Middle frontal gyrus (tissue), 1 donor: ENCODE measurements at regions not wholly inside any gene's neighbourhood (a gene's known extent, or its start where the extent isn't known, plus 50 kb on each side); places are given as distances from the start of the nearest gene placed in this dataset.

Experiments used
- DNase-seq: peaks from one replicate; pipeline ENCODE4 v3.0.0-alpha.2; 2015; ENCODE audit warnings: low spot score; ENCODE audit errors: extremely low spot score

GRCh38 chr7:106196460-106197021 lies 84.4 kb upstream of the SYPL1 start:
- DNase-seq: no peak

DNA sequence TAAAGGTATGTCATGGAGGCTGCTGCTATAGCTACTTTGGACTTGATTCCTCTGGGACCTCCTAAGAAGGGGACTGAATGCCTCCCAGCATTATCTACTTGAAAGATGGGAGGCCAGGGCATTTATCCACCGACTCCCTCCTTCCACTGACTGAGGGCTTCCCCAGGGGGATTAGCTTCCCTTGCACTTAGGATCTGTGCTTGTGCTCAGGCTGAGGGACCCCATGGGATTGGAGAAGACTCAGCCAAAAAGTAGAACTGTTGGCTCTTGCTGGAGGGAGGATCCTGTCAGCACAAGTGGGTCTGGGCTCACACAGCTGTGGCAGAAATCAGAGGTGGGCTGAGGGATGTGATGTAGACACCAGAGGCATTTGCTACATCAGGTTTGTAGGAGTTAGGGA lies 81.5 kb upstream of the SYPL1 start:
- DNase-seq: no peak

DNA sequence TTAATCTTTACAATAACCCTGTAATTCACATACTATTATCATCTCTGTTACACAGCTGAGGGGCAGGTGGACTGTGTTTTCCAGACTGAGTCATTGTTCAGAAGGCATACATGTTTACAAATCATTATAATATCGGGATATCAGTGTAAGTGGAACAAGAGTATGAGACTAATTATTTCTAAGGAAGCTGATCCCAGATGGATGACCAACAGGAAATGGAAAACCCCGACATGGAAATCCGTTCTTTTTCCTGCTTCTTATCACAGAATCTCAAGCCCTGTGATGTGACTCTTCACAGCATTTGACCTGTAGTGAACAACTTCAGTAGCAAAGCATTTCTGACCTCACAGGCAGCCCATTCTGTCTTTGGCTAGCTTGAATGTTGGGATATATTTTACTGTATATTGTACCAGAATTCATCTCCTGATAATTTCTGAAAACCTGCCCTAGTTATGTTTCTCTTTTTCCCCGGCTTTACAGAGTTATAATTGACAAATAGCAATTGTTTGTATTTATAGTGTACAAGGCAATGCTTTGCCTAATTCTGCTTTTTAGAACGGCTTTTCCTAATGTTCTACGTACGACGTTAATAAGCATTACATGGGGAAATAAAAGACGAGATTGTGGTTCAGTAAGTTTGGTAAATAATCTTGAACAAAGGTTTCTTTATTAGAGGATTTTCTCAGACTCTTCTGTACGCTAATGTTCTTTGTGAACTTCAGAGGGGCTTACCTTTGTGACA lies 78.6 kb upstream of the SYPL1 start:
- no peak for DNase-seq

- no peak for DNase-seq
These were observed 75.7 kb upstream of the SYPL1 start for GRCh38 chr7:106187613-106188350.

- DNase-seq: no peak
These were observed 73.6 kb upstream of the SYPL1 start for GRCh38 chr7:106185719-106186118.

DNA sequence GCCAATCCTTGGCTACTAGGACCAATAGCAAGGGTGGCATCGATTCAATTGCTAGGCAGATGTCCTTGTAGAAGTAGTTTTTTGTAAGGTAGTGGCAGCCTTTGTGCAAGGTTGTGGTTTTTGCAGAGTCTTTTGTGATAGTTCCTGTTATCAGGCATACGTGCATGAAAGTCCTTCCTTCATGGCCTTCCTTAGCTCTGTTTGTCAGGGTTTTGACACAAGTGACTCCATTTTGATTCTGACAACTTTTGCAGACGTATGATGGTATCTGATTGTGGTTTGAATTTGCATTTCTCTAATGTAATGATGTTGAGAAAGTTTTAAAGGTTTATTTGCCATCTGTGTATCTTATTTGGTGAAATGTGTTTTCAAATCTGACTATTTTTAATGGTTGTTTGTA lies 71.8 kb upstream of the SYPL1 start:
- no peak for DNase-seq

- DNase-seq: no peak
These were observed 70.8 kb upstream of the SYPL1 start for GRCh38 chr7:106182904-106183303.

DNA sequence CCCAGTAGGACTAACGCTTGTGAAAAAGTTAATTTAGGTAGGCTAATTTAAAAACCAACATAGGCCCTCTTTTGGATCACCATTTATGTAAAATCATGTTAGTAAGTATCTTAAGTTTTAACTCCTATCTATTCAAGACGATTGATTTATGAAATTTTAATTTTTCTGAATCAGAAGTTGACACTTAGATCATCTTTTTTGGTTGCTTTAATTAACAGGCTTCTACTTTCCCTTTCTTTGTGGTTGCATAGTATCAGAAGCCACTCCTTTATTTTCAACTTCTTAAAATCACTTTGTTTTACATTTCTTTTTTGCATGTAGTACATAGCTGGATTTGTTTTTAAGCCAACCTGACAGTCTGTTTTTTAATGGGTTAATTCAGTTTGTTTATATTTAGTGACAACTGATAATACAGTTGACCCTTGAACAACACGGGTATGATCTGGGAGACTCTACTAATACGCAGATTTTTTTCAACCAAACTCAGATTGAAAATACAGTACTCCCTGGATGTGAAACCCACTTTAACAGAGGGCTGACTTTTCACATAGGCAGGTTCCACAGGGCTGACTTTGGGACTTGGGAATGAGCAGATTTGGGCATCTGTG lies 69.7 kb upstream of the SYPL1 start:
- DNase-seq: no peak

DNA sequence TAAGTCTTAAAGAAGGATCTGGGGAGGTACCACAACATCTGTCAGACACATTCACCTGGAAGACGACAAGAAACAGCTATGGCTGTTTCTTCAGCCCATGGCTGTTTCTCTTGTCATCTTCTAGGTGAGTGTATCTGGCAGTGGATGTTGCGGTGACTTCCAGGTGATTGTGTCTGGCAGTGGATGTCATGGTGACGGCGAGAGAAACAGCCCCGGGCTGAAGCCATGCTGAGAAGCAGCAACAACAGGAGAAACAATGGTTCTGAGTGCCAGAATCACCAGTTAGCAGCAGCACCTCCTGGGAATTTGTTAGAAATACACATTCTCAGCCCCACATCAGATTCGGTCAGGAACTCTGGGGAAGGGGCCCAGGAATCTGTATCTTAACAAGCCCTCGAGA lies 68.6 kb upstream of the SYPL1 start:
- DNase-seq: no peak

DNA sequence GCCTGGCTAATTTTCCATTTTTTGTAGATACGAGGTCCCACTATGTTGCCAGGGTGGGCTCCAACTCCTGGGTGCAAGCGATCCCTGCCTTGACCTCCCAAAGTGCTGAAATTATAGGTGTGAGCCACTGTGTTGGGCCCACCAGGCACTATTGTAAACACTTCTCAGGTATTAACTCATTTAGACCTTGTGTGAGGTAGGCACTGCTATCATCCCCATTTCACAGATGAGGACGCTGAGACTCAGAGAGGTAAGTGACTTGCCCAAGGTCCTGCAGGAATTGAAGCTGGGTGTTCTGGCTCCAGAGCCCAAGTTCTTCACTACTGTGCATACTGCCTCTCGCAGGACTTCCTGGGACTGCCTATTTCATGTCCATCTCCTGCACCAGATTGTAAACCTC lies 67.1 kb upstream of the SYPL1 start:
- no peak for DNase-seq

DNA sequence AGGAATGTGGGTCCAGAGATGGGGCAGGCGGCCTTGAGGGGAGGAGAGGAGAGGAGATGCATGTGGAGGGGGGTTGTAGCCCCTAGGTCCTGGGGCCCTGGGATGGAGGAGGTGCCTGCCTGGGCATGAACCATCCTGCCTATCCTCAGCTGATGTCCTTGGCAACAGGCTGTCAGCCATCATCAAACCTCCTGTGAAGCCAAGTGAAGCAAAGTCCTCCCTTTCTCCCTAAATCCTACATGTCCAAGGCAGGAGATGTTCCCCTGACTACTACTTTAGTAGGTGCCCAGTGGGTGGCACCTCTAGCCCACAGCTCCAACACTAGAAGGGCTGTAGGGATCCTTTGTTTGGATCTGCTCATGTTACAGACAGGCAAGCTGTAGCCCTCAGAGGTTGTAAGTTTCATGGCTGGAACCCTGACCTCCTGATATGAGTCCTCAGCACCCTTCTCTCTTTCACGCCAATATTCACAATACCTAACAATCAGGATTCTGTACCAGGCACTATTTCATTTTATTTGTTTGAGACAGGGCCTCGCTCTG lies 66.6 kb upstream of the SYPL1 start:
- no peak for DNase-seq

GRCh38 chr7:106177738-106178592 lies 65.9 kb upstream of the SYPL1 start:
- DNase-seq: no peak

DNA sequence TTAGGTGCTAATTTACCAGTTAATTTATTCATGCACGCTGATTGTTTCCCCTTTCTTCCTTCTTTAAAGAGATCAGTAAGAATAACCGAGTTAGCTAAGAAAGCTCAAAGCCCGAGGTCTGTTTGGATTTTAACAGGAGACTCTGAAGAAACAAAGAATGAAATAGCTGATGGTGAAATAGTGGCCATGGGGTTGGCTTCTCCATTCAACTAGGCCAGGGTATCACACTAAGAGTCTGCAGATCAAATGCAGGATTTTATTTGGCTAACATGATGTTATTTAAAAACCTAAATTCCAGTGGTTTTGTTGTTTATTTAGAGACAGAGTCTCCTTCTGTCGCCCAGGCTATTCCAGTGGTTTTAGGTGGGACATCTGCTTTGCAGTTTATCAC lies 65.2 kb upstream of the SYPL1 start:
- no peak for DNase-seq

- peak; percentile 63 for DNase-seq
These were observed 64.5 kb upstream of the SYPL1 start for GRCh38 chr7:106176414-106177299.

- no peak for DNase-seq
These were observed 63.4 kb upstream of the SYPL1 start for GRCh38 chr7:106175507-106175906.

- DNase-seq: no peak
These were observed 58.5 kb upstream of the SYPL1 start for GRCh38 chr7:106170651-106171050.

DNA sequence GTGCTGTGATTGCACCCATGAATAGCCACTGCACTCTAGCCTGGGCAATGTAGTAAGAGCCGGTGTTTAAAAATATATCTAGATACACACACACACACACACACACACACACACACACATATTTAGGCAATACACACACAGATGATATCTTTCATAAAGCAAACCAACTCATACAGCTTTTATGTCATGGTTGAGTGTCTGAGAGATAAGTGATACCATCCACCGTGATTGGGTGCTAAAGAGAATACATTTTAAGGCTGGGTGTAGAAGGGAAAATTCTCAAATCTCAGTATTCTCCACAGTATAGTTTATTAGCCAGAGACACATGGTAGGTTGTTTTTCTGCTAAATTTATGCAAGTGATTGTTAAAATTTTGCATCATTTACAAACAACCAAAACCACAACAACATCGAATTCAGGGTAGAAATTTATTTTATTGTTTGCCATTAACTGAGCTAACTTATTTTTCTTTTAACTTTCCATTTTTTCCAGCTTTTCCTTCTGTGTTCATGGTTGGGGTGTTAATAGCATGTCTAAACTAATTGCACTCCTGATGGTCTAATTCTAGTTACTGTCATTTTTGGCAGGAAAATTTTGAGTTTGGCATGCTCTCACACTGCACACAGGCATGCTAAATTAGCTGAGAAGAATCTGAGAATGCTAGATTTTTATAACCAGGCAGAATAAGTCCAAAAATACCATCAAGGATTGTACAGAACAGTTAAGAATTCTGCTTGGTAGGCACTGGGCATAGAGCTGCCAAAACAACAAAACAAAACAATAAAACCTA lies 57.9 kb upstream of the SYPL1 start:
- DNase-seq: peak; percentile 39

GRCh38 chr7:106167439-106168136 lies 55.5 kb upstream of the SYPL1 start:
- DNase-seq: no peak
